CD4-positive, alpha-beta T cell (primary cell): ENCODE measurements at regions not wholly inside any gene's neighbourhood (a gene's known extent, or its start where the extent isn't known, plus 50 kb on each side); places are given as distances from the start of the nearest gene placed in this dataset.

Experiments used
- ATAC-seq: fragments of 200-7000 bp; cut with Tn5 transposase; one replicate; pipeline ENCODE4 v1.10.0; 2022; ENCODE audit warnings: mild to moderate bottlenecking; ENCODE audit not compliant: poor library complexity
- CTCF ChIA-PET: fragments of 350-600 bp; sonication (Branson Sonifier 250); formaldehyde crosslinking; loops from one replicate; lab custom pipeline; 2021; ENCODE audit warnings: antibody characterized with exemption, inconsistent platforms; lab: Charles Lee
- POLR2A ChIA-PET: fragments of 350-600 bp; sonication (Branson Sonifier 250); formaldehyde crosslinking; loops from one replicate; lab custom pipeline; 2021; ENCODE audit warnings: antibody characterized with exemption, inconsistent platforms; lab: Charles Lee
- DNase-seq, 14 experiments: peaks; one replicate each; pipeline ENCODE4 v3.0.0-alpha.2; 2013 to 2020; ENCODE audit warnings: mixed read lengths in 2 of 14
- H3K27ac ChIP-seq, 2 donors: one replicate each; pipeline versions ENCODE4 v1.5.1 to v1.7.0; 2013; ENCODE audit warnings: low read length in 2 of 2, low read depth in 1 of 2, mild to moderate bottlenecking in 1 of 2
- H3K27me3 ChIP-seq, 2 experiments: 1 replicate in 1 of 2; 2 replicates in 1 of 2; pipeline versions ENCODE4 v1.6.1 to v1.7.0; 2013; ENCODE audit warnings: low read length in 2 of 2, control low read depth in 1 of 2, mild to moderate bottlenecking in 1 of 2, moderate library complexity in 1 of 2; ENCODE audit not compliant: insufficient read depth in 2 of 2, control insufficient read depth in 1 of 2
- H3K36me3 ChIP-seq: one replicate; pipeline ENCODE4 v1.6.1; 2013; ENCODE audit warnings: low read length, control low read depth; ENCODE audit not compliant: insufficient read depth
- H3K4me1 ChIP-seq: one replicate; pipeline ENCODE4 v1.6.1; 2013; ENCODE audit warnings: low read length, control low read depth; ENCODE audit not compliant: insufficient read depth
- H3K4me3 ChIP-seq: one replicate; pipeline ENCODE4 v1.5.1; 2013; ENCODE audit warnings: mild to moderate bottlenecking, low read length, moderate library complexity
- H3K9me3 ChIP-seq, 2 experiments: 1 replicate in 1 of 2; 2 replicates in 1 of 2; pipeline versions ENCODE4 v1.6.1 to v1.7.0; 2013; ENCODE audit warnings: low read length in 2 of 2, mild to moderate bottlenecking in 2 of 2, control low read depth in 1 of 2, moderate library complexity in 1 of 2; ENCODE audit not compliant: control insufficient read depth in 1 of 2, insufficient read depth in 1 of 2
- H3K27ac Mint-ChIP-seq: one replicate; pipeline ENCODE4 v1.8.0; 2020; ENCODE audit warnings: mixed read lengths
- H3K27me3 Mint-ChIP-seq: one replicate; pipeline ENCODE4 v1.8.0; 2021; ENCODE audit warnings: mixed read lengths
- H3K36me3 Mint-ChIP-seq: one replicate; pipeline ENCODE4 v1.8.0; 2021; ENCODE audit warnings: low read depth, mixed read lengths
- H3K4me1 Mint-ChIP-seq: one replicate; pipeline ENCODE4 v1.8.0; 2021; ENCODE audit warnings: low read depth, mixed read lengths
- H3K4me3 Mint-ChIP-seq: one replicate; pipeline ENCODE4 v1.8.0; 2020; ENCODE audit warnings: mild to moderate bottlenecking, mixed read lengths
- H3K9me3 Mint-ChIP-seq: one replicate; pipeline ENCODE4 v1.8.0; 2020; ENCODE audit warnings: mixed read lengths
- CTCF ChIP-seq: fragments of 200-600 bp; IDR thresholded peaks from one replicate; pipeline ENCODE4 v1.8.0; 2022; ENCODE audit warnings: antibody characterized with exemption, mild to moderate bottlenecking
- intact Hi-C, 2 experiments: fragments of 100-400 bp; cut with DNase I in 1 of 2; cut with micrococcal nuclease in 1 of 2; formaldehyde crosslinking; loops; one replicate each; pipeline versions ENCODE4 v1.15.1 to v1.9.0; 2023 to 2025; cut with DNase I, micrococcal nuclease

DNA sequence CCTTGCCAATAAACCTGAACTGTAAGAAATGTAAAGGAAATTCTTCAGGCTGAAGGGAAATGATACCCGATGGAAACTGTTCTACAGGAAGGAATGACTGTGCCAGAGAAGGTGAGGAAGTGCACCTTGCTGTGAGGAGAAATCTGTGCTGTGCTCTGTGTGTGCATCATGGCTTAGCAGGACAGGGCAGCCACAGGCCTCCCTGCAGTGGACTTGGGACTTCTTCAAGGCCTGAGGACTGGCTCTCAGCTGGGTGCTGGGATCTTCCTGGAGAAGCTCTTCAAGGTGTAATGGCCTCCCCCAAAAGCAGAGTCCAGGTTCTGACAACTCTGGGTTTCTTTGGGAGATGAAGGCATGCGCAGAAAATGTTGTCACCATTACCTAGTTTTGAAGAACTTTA lies 145.1 kb downstream of the UQCRFS1 start:
- TF ChIP-seq CTCF, result no peak
- Mint-ChIP-seq H3K9me3 (peaks cover 4% of the 10 kb centered on the region), H3K4me1 (no peaks in the 10 kb centered on the region), H3K36me3 (no peaks in the 10 kb centered on the region), H3K4me3 (no peak overlapping the region), H3K27ac (no peak overlapping the region), H3K27me3 (peaks cover 5% of the 10 kb centered on the region)
- DNase-seq (no peak), ATAC-seq (no peak)
- CTCF ChIA-PET, result no interaction called here
- peaks cover 0 to 3% of the 10 kb centered on the region in 2 experiments for H3K9me3 ChIP-seq
- H3K27me3 ChIP-seq, result no peaks in the 10 kb centered on the region
- no peaks in the 10 kb centered on the region for H3K36me3 ChIP-seq
- no peak overlapping the region for H3K27ac ChIP-seq
- intact Hi-C loops, result no loop called here
- POLR2A ChIA-PET, result no interaction called here
- H3K4me3 ChIP-seq, result no peak overlapping the region
- H3K4me1 ChIP-seq, result no peaks in the 10 kb centered on the region

DNA sequence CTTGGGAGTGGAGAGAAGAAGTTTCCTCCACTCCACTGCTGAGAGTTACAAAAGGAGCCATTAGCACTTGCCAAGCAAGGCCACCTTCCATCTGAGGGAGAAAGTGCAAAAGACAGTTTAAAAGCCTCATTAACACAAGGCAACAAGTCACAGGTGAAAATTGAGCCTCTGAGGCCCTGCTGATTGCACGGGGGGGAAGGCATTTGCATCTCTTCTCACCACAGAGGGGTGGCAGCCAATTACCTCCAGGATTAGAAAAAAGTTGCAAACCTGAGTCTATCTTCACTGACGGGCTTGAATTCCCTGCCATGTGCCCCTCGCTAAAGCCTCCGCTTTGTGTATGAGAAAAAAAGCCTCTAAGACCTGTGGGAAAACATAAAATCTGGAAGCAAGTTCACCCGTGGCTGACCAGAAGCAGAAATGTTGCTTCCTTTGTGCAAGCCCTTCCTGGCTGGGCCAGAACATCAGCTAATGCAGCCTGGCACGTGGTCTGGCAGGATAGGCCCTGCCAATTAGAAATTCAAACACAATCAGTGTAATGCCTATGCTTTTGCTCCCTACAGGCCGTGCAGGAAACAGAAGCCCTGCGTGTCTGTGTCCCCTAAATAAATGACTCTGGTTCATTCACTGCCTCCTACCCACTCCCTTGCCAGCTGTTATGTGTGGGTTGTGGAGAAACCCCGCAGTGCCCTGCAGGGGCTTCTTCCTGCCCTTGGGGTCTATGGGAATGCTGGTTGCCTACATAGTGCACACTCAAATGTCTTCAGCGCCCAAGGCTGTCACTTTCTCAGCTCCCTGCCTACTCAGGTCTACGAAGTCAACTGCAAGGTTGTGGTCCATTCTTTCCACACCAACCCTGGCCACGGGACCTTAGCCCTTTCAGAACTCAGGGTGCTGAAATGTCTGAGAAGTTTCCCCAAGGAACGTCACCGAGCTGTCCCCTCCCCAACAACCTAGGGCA lies 150.2 kb downstream of the UQCRFS1 start:
- no peak for ATAC-seq
- H3K36me3 ChIP-seq, result no peaks in the 10 kb centered on the region
- H3K27ac ChIP-seq, result no peak overlapping the region
- ChIA-PET CTCF (no interaction called here), POLR2A (no interaction called here)
- H3K9me3 Mint-ChIP-seq, result peaks cover 4% of the 10 kb centered on the region
- no peak for DNase-seq
- H3K27ac Mint-ChIP-seq, result no peak overlapping the region
- H3K4me3 Mint-ChIP-seq, result no peak overlapping the region
- no peaks in the 10 kb centered on the region for H3K4me1 ChIP-seq
- H3K9me3 ChIP-seq, result peaks cover 0 to 13% of the 10 kb centered on the region in 2 experiments
- H3K27me3 Mint-ChIP-seq, result peaks cover 23% of the 10 kb centered on the region
- no peaks in the 10 kb centered on the region for H3K36me3 Mint-ChIP-seq
- H3K27me3 ChIP-seq, result peaks cover 0 to 2% of the 10 kb centered on the region in 2 experiments
- no peak for TF ChIP-seq CTCF
- H3K4me1 Mint-ChIP-seq, result no peaks in the 10 kb centered on the region
- intact Hi-C loops, result no loop called here
- no peak overlapping the region for H3K4me3 ChIP-seq

- intact Hi-C loops, result no loop called here
- Mint-ChIP-seq H3K27ac (no peak overlapping the region), H3K4me3 (no peak overlapping the region), H3K36me3 (no peaks in the 10 kb centered on the region), H3K27me3 (peaks cover 23% of the 10 kb centered on the region), H3K4me1 (no peaks in the 10 kb centered on the region), H3K9me3 (no peaks in the 10 kb centered on the region)
- H3K36me3 ChIP-seq, result no peaks in the 10 kb centered on the region
- no peak for TF ChIP-seq CTCF
- peaks cover 0 to 13% of the 10 kb centered on the region in 2 experiments for H3K9me3 ChIP-seq
- H3K4me1 ChIP-seq, result no peaks in the 10 kb centered on the region
- no peak for DNase-seq
- H3K27ac ChIP-seq, result no peak overlapping the region
- H3K4me3 ChIP-seq, result no peak overlapping the region
- ChIA-PET CTCF (no interaction called here), POLR2A (no interaction called here)
- ATAC-seq, result no peak
- peaks cover 0 to 2% of the 10 kb centered on the region in 2 experiments for H3K27me3 ChIP-seq
Observed at GRCh38 chr19:29060813-29061364, 152.1 kb downstream of the UQCRFS1 start.
